Breast epithelium (tissue), 3 donors: ENCODE measurements at regions not wholly inside any gene's neighbourhood (a gene's known extent, or its start where the extent isn't known, plus 50 kb on each side); places are given as distances from the start of the nearest gene placed in this dataset.
"Not testable (repeated sequence)": the region's sequence is repeated elsewhere in the genome, so short reads cannot be mapped to it uniquely, and the experiment has no call there.

ENCODE experiments used
- CTCF ChIP-seq, 3 donors: fragments of 450-650 bp; IDR thresholded peaks; one replicate each; pipeline ENCODE4 v1.5.1; 2016 to 2017; ENCODE audit warnings: antibody characterized with exemption in 3 of 3, mild to moderate bottlenecking in 3 of 3, moderate library complexity in 3 of 3
- POLR2A ChIP-seq: fragments of 450-650 bp; IDR thresholded peaks from one replicate; pipeline ENCODE4 v1.6.1; 2016; ENCODE audit warnings: antibody characterized with exemption, mild to moderate bottlenecking, moderate library complexity

GRCh38 chr2:87420954-87421353, 326.9 kb upstream of the PLGLB2 start:
- not testable (repeated sequence) for TF ChIP-seq CTCF (IDR thresholded peaks at IDR 0.05); POLR2A
